NT2/D1 (cell line): ENCODE measurements at regions not wholly inside any gene's neighbourhood (a gene's known extent, or its start where the extent isn't known, plus 50 kb on each side); places are given as distances from the start of the nearest gene placed in this dataset.
"Not testable (repeated sequence)": the region's sequence is repeated elsewhere in the genome, so short reads cannot be mapped to it uniquely, and the experiment has no call there.

Source experiments
- SUZ12 ChIP-seq: IDR thresholded peaks from 2 replicates; pipeline ENCODE4 v1.6.1; 2011; ENCODE audit not compliant: insufficient read length, insufficient read depth; ENCODE audit errors: extremely low read depth
- YY1 ChIP-seq: IDR thresholded peaks from 2 replicates; pipeline ENCODE4 v1.6.1; 2011; ENCODE audit not compliant: insufficient read length, insufficient read depth

DNA sequence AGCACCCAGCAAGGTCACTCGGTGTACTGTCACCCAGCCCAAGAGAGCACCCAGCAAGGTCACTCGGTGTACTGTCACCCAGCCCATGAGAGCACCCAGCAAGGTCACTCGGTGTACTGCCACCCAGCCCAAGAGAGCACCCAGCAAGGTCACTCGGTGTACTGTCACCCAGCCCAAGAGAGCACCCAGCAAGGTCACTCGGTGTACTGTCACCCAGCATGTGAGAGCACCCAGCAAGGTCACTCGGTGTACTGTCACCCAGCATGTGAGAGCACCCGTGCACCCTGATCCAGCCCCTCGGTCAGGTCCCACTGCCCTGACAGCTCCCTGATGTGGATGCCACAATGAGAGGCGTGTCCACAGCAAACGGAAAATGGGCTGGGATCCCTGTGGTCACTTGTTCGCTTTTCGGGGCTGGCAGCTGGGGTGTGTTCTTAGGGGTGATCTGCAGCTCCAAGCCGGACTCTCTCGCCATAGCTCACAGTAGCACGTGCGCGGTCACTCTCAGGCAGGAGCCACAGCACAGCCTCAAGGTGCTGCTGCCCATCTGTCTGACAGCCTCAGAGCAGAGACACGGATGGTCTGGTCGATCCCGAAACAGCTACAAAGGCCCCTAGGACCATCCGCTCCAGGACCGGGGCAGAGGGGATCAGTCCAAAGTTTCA lies 324.9 kb downstream of the ADGRD1 start:
- not testable (repeated sequence) for TF ChIP-seq YY1, SUZ12
